NCI-H1694 (cell line): ENCODE measurements at regions not wholly inside any gene's neighbourhood (a gene's known extent, or its start where the extent isn't known, plus 50 kb on each side); places are given as distances from the start of the nearest gene placed in this dataset.
"Not testable (repeated sequence)": the region's sequence is repeated elsewhere in the genome, so short reads cannot be mapped to it uniquely, and the experiment has no call there.

Experiments used
- DNase-seq: peaks from one replicate; lab custom pipeline; 2025; lab: John Stamatoyannopoulos, UW

GRCh38 chr5:102617191-102618187 lies 118.7 kb upstream of the SLCO6A1 start:
- peak; percentile 3 for DNase-seq

GRCh38 chr5:102622262-102622661 lies 123.5 kb upstream of the SLCO6A1 start:
- DNase-seq: no peak

GRCh38 chr5:102623329-102624065 lies 124.7 kb upstream of the SLCO6A1 start:
- no peak for DNase-seq

GRCh38 chr5:102624405-102624804 lies 125.6 kb upstream of the SLCO6A1 start:
- no peak for DNase-seq

- no peak for DNase-seq
These were observed 126.7 kb upstream of the SLCO6A1 start for GRCh38 chr5:102625468-102625867.

GRCh38 chr5:102625928-102626327 lies 127.1 kb upstream of the SLCO6A1 start:
- DNase-seq: no peak

- no peak for DNase-seq
These were observed 127.8 kb upstream of the PAM start for GRCh38 chr5:102627315-102627714.

- no peak for DNase-seq
These were observed 126.5 kb upstream of the PAM start for GRCh38 chr5:102628441-102629175.

- DNase-seq: no peak
These were observed 125.1 kb upstream of the PAM start for GRCh38 chr5:102629827-102630605.

- DNase-seq: not testable (repeated sequence)
These were observed 119.7 kb upstream of the PAM start for GRCh38 chr5:102635399-102635798.

GRCh38 chr5:102638316-102638715 lies 116.8 kb upstream of the PAM start:
- no peak for DNase-seq

- DNase-seq: no peak
These were observed 116.0 kb upstream of the PAM start for GRCh38 chr5:102638912-102639652.

- DNase-seq: no peak
These were observed 105.4 kb upstream of the PAM start for GRCh38 chr5:102649731-102650130.

- DNase-seq: no peak
These were observed 103.6 kb upstream of the PAM start for GRCh38 chr5:102651466-102651865.

GRCh38 chr5:102654559-102655349 lies 100.4 kb upstream of the PAM start:
- peak; percentile 83 for DNase-seq

- no peak for DNase-seq
These were observed 96.0 kb upstream of the PAM start for GRCh38 chr5:102659151-102659550.

GRCh38 chr5:102660111-102660510 lies 95.0 kb upstream of the PAM start:
- DNase-seq: no peak

GRCh38 chr5:102663749-102664530 lies 91.2 kb upstream of the PAM start:
- DNase-seq: no peak
